ENCODE measurements at regions not wholly inside any gene's neighbourhood (a gene's known extent, or its start where the extent isn't known, plus 50 kb on each side); places are given as distances from the start of the nearest gene placed in this dataset.

- no peak overlapping the region for H3K9ac ChIP-seq (ENCODE audit: low read length)
- H3K23ac ChIP-seq (ENCODE audit: low read length in 2 of 2), result no peak overlapping the region
- H3K4me2 ChIP-seq (ENCODE audit: low read length, poor library complexity, severe bottlenecking), result no peak overlapping the region
- H2AK5ac ChIP-seq (ENCODE audit: low read length, severe bottlenecking), result no peak overlapping the region
- DNase-seq, result no peak
- no peak overlapping the region for H4K8ac ChIP-seq (ENCODE audit: low read length)
- no peak overlapping the region for H2BK5ac ChIP-seq (ENCODE audit: low read depth, low read length, poor library complexity, severe bottlenecking)
- H4K91ac ChIP-seq (ENCODE audit: low read length), result no peak overlapping the region
- no peaks in the 10 kb centered on the region for H3K79me1 ChIP-seq (replicated peaks; ENCODE audit: low read length, poor library complexity, severe bottlenecking)
- no peak overlapping the region for H2BK15ac ChIP-seq (ENCODE audit: low read depth, poor library complexity, severe bottlenecking)
- H2BK12ac ChIP-seq (ENCODE audit: low read length in 2 of 2), result no peak overlapping the region
- WGBS, result no CpG with 5 or more reads among the region's 1 CpG
- H2BK120ac ChIP-seq (ENCODE audit: low read depth, low read length), result no peak overlapping the region
- H3K18ac ChIP-seq (ENCODE audit: low read depth in 1 of 2, low read length in 2 of 2), result no peak overlapping the region
- no peak overlapping the region for H3K27ac ChIP-seq (ENCODE audit: low read length, poor library complexity, severe bottlenecking)
- no peak overlapping the region for H3K14ac ChIP-seq (ENCODE audit: low read length in 2 of 2)
- H3K27me3 ChIP-seq (ENCODE audit: control insufficient read depth in 1 of 2, insufficient read depth in 1 of 2, low read length in 2 of 2), result no peaks in the 10 kb centered on the region
- H2AFZ ChIP-seq (ENCODE audit: low read depth, low read length), result no peak overlapping the region
- no peak overlapping the region for H3K4ac ChIP-seq (ENCODE audit: low read depth in 1 of 2, low read length in 2 of 2)
- no peak overlapping the region for H3K4me3 ChIP-seq (ENCODE audit: insufficient read depth in 1 of 2, low read depth in 1 of 2, low read length in 2 of 2)
- H3K4me1 ChIP-seq (ENCODE audit: control insufficient read depth, insufficient read depth, low read depth, low read length), result no peaks in the 10 kb centered on the region
- H3K9me3 ChIP-seq (ENCODE audit: control insufficient read depth, low read length), result peaks cover 4% of the 10 kb centered on the region
- no peaks in the 10 kb centered on the region for H3K36me3 ChIP-seq (ENCODE audit: control insufficient read depth in 1 of 2, insufficient read depth in 2 of 2, low read depth in 1 of 2, low read length in 2 of 2)
These were observed 82.6 kb upstream of the SLITRK2 start for GRCh38 chrX:145735036-145735435.

GRCh38 chrX:145751943-145752342, 65.7 kb upstream of the SLITRK2 start:
- no peaks in the 10 kb centered on the region for H3K4me1 ChIP-seq (ENCODE audit: control insufficient read depth, insufficient read depth, low read depth, low read length)

More at GRCh38 chrX:145751943-145752342, 65.7 kb upstream of the SLITRK2 start:
- Histone ChIP-seq H4K91ac (ENCODE audit: low read length) (no peak overlapping the region), H2BK15ac (ENCODE audit: low read depth, poor library complexity, severe bottlenecking) (no peak overlapping the region), H2BK120ac (ENCODE audit: low read depth, low read length) (no peak overlapping the region), H2BK5ac (ENCODE audit: low read depth, low read length, poor library complexity, severe bottlenecking) (no peak overlapping the region), H3K14ac (ENCODE audit: low read length in 2 of 2) (no peak overlapping the region), H3K9ac (ENCODE audit: low read length) (no peak overlapping the region), H2AFZ (ENCODE audit: low read depth, low read length) (no peak overlapping the region), H3K27ac (ENCODE audit: low read length, poor library complexity, severe bottlenecking) (no peak overlapping the region), H2BK12ac (ENCODE audit: low read length in 2 of 2) (no peak overlapping the region), H4K8ac (ENCODE audit: low read length) (no peak overlapping the region), H3K18ac (ENCODE audit: low read depth in 1 of 2, low read length in 2 of 2) (no peak overlapping the region), H3K36me3 (ENCODE audit: control insufficient read depth in 1 of 2, insufficient read depth in 2 of 2, low read depth in 1 of 2, low read length in 2 of 2) (no peaks in the 10 kb centered on the region), H3K23ac (ENCODE audit: low read length in 2 of 2) (no peak overlapping the region), H3K4me3 (ENCODE audit: insufficient read depth in 1 of 2, low read depth in 1 of 2, low read length in 2 of 2) (no peak overlapping the region), H3K4ac (ENCODE audit: low read depth in 1 of 2, low read length in 2 of 2) (no peak overlapping the region), H3K4me2 (ENCODE audit: low read length, poor library complexity, severe bottlenecking) (no peak overlapping the region), H3K79me1 (replicated peaks; ENCODE audit: low read length, poor library complexity, severe bottlenecking) (no peaks in the 10 kb centered on the region), H3K9me3 (ENCODE audit: control insufficient read depth, low read length) (peaks cover 6% of the 10 kb centered on the region), H2AK5ac (ENCODE audit: low read length, severe bottlenecking) (no peak overlapping the region), H3K27me3 (ENCODE audit: control insufficient read depth in 1 of 2, insufficient read depth in 1 of 2, low read length in 2 of 2) (no peaks in the 10 kb centered on the region)
- WGBS, result 68% methylated on average over 2 of the region's 2 CpGs
- no peak for DNase-seq
